CD4-positive, alpha-beta T cell treated with Interleukin-4 for 1 hour (primary cell): ENCODE measurements at regions not wholly inside any gene's neighbourhood (a gene's known extent, or its start where the extent isn't known, plus 50 kb on each side); places are given as distances from the start of the nearest gene placed in this dataset.
"Not testable (repeated sequence)": the region's sequence is repeated elsewhere in the genome, so short reads cannot be mapped to it uniquely, and the experiment has no call there.

Experiments
- DNase-seq, 2 donors: peaks; one replicate each; pipeline ENCODE4 v3.0.0-alpha.2; 2020 to 2022

- DNase-seq, result no peak
Measured at GRCh38 chr5:167356374-167356773, 935.1 kb upstream of the WWC1 start.

DNA sequence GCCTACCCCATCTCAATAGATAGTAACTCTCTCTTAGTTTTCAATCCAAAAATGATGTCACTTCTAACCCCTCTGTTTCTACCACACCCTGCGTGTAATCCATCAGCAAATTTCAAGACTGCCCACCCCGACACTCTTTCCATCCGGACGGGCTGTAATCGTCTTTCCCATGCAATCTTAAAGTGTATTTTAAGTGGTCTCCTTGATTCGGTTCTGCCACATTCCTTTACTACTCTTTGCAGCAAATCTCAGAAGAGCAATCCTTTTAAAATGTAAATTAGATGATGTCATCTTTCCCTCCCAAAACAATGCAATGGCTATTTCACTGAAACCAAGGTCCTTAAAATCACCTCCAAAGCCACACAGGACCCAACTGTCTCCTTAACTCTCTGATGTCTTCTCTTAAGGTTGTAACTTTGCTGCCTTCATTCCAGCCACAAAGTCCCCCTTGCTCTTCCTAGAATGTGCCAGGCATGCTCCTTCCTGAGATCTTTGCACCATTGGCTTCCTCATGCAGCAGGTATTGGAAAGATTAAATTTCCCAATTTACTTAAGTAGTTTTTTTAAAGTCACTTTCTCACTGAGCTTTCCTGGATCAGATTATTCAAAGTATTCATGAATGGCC, 932.5 kb upstream of the WWC1 start:
- DNase-seq, result no peak

DNA sequence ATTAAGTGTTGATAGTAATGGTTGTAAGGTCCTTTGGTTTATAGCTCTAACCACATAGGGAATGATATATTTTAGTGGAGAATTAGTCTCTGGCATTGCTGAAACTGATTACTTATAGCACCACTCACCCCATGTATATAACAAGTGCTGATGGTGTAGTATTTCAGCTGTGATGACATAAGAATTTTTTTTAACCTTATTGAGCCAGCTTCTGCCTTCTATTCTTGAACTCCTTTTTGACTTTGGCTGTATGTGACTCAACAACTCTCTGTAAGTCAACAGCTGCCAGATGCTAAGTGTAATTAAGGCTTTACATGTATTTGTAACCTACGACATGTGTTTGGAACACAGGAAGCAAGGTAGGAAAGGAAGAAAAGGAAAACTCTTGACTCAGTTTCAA, 929.6 kb upstream of the WWC1 start:
- no peak for DNase-seq

- DNase-seq, result no peak
Measured at GRCh38 chr5:167363065-167363464, 928.4 kb upstream of the WWC1 start.

GRCh38 chr5:167375125-167375524, 916.3 kb upstream of the WWC1 start:
- DNase-seq, result no peak

GRCh38 chr5:167378894-167379723, 912.3 kb upstream of the WWC1 start:
- no peak for DNase-seq

DNA sequence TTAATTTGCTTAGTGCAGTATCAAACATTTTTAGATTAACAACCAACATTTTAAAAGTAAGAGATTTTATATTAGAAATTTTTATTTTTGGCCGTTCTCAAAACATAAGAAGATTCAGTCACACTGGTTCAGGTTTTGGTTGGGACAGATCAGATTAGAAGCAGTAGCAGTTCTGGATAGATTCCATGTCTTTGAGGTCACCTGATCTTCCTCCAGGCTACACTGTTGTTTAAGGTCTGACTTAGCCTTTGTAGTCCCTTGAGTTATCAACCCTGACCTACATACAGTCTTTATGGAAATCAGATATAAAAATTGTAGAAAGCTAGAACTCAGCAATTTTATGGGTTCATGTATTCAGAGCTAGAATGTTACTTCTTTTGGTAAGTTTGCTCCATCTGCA, 910.0 kb upstream of the WWC1 start:
- no peak for DNase-seq

GRCh38 chr5:167389537-167389936, 901.9 kb upstream of the WWC1 start:
- no peak for DNase-seq

- not testable (repeated sequence) for DNase-seq
Measured at GRCh38 chr5:167391286-167391685, 900.2 kb upstream of the WWC1 start.

DNA sequence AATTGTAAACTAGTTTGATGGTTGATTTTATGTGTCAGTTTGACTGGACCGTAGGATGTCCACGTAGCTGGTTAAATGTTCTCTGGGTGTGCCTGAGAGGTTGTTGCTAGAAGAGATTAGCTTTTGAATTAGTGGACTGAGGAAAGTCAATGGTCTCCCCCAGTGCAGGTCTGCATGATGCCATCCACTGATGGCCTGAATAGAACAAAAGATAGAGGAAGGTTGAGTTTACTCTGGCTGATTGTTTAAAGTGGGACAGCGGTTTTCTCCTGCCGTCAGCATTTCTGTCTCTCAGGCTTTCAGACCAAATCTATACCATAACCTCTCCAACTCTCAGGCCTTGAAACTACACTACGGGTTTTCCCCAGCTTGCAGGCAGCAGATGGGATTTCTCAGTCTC, 899.2 kb upstream of the WWC1 start:
- no peak for DNase-seq

DNA sequence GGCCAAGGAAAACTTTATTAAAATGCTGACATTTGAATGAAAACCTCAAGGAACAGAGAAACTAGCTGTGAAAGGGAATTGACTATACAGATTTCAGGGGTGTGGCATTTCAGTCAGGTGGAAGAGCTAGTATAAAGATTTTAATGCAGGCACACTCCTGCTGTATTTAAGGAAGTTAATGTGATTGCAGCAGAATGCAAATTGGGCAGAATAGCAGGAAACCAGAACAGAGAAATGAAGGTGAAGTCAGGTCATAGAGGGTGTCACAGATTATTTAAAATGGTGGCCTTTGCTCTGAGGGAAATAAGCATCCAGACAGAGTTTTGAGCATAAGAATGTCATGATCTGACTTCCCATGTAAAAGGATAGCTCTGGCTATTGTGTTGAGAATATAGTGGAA, 898.1 kb upstream of the WWC1 start:
- DNase-seq, result no peak

- DNase-seq, result no peak
Measured at GRCh38 chr5:167402671-167403070, 888.8 kb upstream of the WWC1 start.

GRCh38 chr5:167406513-167406912, 884.9 kb upstream of the WWC1 start:
- no peak for DNase-seq

- no peak for DNase-seq
Measured at GRCh38 chr5:167412556-167412955, 878.9 kb upstream of the WWC1 start.

GRCh38 chr5:167413506-167413905, 877.9 kb upstream of the WWC1 start:
- DNase-seq, result no peak

GRCh38 chr5:167414611-167415010, 876.8 kb upstream of the WWC1 start:
- no peak for DNase-seq

- DNase-seq, result no peak
Measured at GRCh38 chr5:167415779-167416746, 875.4 kb upstream of the WWC1 start.

GRCh38 chr5:167417662-167418061, 873.8 kb upstream of the WWC1 start:
- no peak for DNase-seq

- no peak for DNase-seq
Measured at GRCh38 chr5:167425161-167425560, 866.3 kb upstream of the WWC1 start.

DNA sequence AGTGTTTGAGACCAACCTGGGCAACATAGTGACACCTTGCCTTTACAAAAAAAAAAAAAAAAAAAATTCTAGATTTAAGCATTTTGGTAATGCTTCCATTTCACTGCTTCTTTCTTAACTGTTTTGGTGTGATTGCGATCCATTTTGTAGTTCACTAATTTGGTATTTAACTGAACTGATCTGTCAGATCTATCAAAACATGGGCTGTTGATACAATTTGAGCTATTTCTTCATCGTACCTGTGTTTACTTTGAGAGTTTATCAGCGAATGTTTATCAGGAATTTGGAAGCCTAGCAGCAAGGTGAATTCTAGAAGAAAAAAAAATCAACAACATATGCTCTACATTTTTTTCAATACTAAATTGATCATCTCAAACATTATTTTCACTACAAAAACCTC, 864.9 kb upstream of the WWC1 start:
- DNase-seq, result no peak

DNA sequence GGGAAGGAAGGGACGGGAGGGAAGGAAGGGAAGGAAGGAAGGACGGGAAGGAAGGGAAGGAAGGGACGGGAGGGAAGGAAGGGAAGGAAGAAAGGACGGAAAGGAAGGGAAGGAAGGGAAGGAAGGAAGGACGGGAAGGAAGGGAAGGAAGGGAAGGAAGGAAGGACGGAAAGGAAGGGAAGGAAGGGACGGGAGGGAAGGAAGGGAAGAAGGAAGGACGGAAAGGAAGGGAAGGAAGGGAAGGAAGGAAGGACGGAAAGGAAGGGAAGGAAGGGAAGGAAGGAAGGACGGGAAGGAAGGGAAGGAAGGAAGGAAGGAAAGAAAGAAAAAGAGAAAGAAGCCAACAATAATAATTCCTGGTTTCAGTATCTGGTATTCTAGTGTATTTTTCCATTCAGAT, 863.8 kb upstream of the WWC1 start:
- not testable (repeated sequence) for DNase-seq

- DNase-seq, result no peak
Measured at GRCh38 chr5:167440846-167441245, 850.6 kb upstream of the WWC1 start.

DNA sequence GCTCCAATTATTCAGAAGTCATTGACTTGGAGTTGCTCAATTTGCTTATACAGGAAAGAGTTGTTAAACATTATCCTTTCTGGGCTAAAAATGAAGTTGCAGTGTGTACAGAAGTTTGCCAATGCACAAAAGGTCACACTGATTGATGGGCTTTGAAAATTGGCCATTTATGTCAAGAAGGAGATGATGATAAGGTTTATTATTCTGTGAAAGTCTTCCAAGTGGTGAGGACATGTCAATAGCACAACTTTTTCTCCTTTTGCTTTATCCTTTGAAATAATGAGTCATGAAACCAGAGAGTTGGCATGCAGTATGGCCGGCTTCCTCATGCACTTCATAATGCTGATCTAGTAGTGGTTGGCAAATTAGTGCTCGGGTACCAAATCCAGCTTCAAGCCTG, 848.5 kb upstream of the WWC1 start:
- DNase-seq, result no peak
